ENCODE measurements at regions not wholly inside any gene's neighbourhood (a gene's known extent, or its start where the extent isn't known, plus 50 kb on each side); places are given as distances from the start of the nearest gene placed in this dataset.

DNA sequence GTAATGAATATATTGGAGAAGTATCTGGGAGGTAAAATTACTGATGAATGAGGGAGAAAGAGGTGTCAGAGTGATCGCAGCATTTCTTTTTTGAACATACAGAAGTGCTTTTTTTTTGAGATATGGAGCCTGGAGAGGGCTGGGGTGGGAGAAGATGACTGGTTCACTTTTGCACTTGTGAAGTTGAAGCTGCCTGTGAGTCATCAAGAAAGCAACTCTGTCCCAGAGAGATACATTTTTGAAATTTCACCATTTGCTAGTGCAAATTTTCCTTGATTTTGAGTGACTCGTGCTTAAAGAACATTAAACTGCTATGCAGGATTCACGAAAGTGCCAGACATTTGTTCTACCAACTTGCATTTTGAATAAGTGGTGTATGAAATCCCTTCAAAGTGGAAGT lies 81.8 kb downstream of the ADRA2A start:
- no peak for DNase-seq
- no peak overlapping the region for H3K4me3 Mint-ChIP-seq
- H3K27me3 Mint-ChIP-seq (ENCODE audit: low read depth) = peaks cover 18% of the 10 kb centered on the region
- no peaks in the 10 kb centered on the region for H3K9me3 Mint-ChIP-seq
- no peaks in the 10 kb centered on the region for H3K36me3 Mint-ChIP-seq (ENCODE audit: low read depth)
- H3K27ac Mint-ChIP-seq = no peak overlapping the region
- CTCF ChIA-PET = no interaction called here
- H3K4me1 Mint-ChIP-seq (ENCODE audit: low read depth) = no peaks in the 10 kb centered on the region
- intact Hi-C loops (cut with micrococcal nuclease) = no loop called here

DNA sequence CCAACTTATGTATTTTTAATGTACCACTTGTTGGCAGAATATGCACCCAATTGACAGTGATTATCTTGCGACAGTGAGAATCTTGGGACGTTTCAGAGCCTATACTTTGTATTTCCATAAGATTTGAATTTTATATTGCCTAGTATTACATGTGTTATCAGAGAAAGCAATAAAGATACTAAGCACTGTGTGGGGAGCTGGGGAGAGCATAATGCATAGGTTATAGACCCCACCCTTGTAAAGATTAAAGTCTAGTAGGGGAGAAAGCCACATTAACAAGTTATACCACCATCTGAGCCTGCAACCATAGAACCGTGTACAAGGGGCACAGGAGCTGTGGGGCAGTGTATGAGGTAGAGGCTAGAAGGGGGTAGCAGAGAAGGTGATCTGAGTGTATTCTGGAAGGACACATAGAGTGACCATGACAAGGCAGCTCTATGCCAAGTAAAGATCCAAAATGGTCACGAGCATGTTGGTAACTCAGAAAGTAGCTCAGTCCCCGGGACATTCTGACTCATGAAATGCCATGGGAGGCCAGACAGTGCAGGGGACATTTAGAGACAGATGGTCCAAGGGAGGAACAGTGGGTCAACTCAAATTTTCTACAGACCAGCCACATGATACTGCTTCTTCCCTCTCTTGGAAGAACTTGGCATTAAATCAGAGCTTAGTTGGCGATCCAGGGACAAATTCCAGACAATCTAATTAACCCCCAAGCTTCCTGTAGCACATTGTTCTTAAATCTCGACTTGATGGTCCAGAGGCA lies 84.5 kb downstream of the ADRA2A start:
- Mint-ChIP-seq H3K4me1 (ENCODE audit: low read depth) (no peaks in the 10 kb centered on the region), H3K36me3 (ENCODE audit: low read depth) (no peaks in the 10 kb centered on the region), H3K27me3 (ENCODE audit: low read depth) (peaks cover 22% of the 10 kb centered on the region), H3K27ac (no peak overlapping the region), H3K9me3 (peaks cover 1% of the 10 kb centered on the region), H3K4me3 (no peak overlapping the region)
- intact Hi-C loops (cut with micrococcal nuclease) = no loop called here
- CTCF ChIA-PET = no interaction called here
- DNase-seq = no peak

DNA sequence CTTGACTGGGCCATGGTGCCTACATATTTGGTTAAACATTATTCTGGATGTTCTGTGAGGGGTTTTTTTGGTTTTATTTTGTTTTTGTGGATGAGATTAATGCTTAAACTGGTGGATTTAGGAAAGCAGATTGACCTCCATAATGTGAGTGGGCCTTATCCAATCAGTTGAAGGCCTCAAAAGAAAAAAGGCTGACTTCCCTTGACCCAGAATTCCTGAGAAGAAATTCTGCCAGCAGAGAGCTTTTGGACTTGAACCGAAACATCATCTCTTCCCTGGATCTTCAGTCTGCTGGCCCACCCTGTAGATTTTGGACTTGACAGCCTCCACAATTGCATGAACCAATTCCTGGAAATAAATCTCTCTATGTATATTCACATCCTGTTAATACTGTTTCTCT lies 94.4 kb downstream of the ADRA2A start:
- Mint-ChIP-seq H3K36me3 (ENCODE audit: low read depth) (no peaks in the 10 kb centered on the region), H3K9me3 (no peaks in the 10 kb centered on the region), H3K27ac (no peak overlapping the region), H3K27me3 (ENCODE audit: low read depth) (no peaks in the 10 kb centered on the region), H3K4me3 (no peak overlapping the region), H3K4me1 (ENCODE audit: low read depth) (no peaks in the 10 kb centered on the region)
- intact Hi-C loops (cut with micrococcal nuclease) = no loop called here
- CTCF ChIA-PET = interaction anchor here (1.2 kb wide), 1 partner anchor 64 kb away, joined by 3 read pairs; no protein-coding TSS in a partner anchor
- DNase-seq = no peak

DNA sequence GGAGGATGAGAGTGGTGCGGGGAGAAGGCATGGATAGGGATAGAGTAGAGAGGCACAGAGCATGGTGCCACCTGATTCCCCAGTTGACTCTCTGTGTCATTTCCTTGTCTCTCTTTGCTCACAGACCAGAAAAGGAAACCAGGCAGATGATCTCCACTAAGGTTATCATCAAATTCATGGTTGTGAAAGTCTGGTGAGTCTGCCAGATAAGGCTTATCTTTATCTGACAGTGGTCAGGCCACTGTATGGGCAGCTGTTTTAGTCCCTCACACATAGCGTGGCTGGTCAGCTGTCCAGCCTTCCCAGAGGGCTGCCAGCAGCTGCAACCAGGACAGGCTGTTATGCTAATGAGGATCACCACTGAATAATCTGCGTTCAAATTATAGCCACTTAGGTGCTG lies 99.0 kb downstream of the ADRA2A start:
- no peak for DNase-seq
- Mint-ChIP-seq H3K36me3 (ENCODE audit: low read depth) (no peaks in the 10 kb centered on the region), H3K4me3 (no peak overlapping the region), H3K9me3 (no peaks in the 10 kb centered on the region), H3K4me1 (ENCODE audit: low read depth) (peaks cover 6% of the 10 kb centered on the region), H3K27ac (no peak overlapping the region), H3K27me3 (ENCODE audit: low read depth) (peaks cover 6% of the 10 kb centered on the region)
- intact Hi-C loops (cut with micrococcal nuclease) = no loop called here
- CTCF ChIA-PET = no interaction called here

DNA sequence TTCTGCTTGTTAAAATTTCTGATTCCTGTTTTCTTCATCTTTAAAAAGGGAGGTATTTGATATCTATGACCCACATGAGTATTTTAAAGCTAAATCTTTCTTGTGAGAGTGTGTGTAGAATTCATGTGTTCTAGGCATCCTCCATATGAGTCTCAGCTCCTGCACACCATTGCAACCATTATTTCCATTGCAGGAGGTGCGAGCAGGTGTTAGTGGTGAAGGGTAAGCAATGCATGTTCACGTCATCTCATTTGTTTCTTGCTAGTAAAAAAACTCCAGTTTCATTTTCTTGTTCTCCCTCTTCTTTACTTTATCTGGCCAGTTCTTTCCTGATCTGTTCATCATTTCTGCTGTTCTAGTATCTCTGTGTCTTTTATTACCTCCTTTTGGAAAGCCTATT lies 100.5 kb downstream of the ADRA2A start:
- Mint-ChIP-seq H3K36me3 (ENCODE audit: low read depth) (no peaks in the 10 kb centered on the region), H3K4me3 (no peak overlapping the region), H3K27me3 (ENCODE audit: low read depth) (peaks cover 6% of the 10 kb centered on the region), H3K4me1 (ENCODE audit: low read depth) (peaks cover 6% of the 10 kb centered on the region), H3K9me3 (no peaks in the 10 kb centered on the region), H3K27ac (no peak overlapping the region)
- intact Hi-C loops (cut with micrococcal nuclease) = no loop called here
- CTCF ChIA-PET = no interaction called here
- no peak for DNase-seq

DNA sequence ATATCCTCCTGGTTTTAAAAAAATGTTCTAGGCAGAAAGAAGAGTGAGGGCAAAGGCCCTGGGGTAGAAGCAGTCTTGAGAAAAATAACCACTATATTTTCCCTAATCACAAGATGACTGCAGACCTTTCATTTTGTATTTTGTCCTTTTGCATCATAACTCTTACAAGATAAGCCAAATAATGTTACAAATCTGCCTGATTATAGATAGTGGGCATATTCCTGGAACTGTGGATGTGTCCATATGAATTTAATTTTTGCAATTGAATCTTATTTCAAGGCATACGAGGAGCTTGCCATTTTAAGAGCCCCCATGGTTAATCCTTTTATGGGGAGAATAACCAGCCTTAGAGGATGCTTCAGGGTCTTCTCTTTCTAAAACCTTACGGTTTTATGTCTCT lies 102.7 kb downstream of the ADRA2A start:
- intact Hi-C loops (cut with micrococcal nuclease) = no loop called here

DNA sequence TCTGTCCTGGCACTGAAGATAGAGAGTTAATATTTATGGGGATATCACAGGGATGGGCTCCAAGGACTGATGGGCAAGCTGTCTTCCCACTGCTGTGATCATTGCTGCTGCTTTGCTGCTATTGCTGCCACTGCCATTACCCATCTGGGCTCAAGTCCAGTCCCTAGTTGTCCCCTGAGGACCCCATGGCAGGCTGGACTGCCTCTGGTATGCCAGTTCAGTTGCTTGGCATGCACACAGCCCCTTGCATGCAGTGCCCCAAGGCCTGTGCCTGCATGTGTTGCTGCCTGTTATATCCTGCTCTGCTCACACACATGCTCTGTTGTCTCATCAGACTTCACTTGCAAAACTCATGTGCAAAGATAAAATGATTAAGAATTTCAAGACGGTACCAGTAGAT lies 109.5 kb downstream of the ADRA2A start:
- Mint-ChIP-seq H3K9me3 (no peaks in the 10 kb centered on the region), H3K4me1 (ENCODE audit: low read depth) (no peaks in the 10 kb centered on the region), H3K27me3 (ENCODE audit: low read depth) (peaks cover 2% of the 10 kb centered on the region), H3K36me3 (ENCODE audit: low read depth) (no peaks in the 10 kb centered on the region), H3K4me3 (no peak overlapping the region), H3K27ac (no peak overlapping the region)
- CTCF ChIA-PET = no interaction called here
- intact Hi-C loops (cut with micrococcal nuclease) = no loop called here
- no peak for DNase-seq

More for the DNA sequence above, 102.7 kb downstream of the ADRA2A start:
- Mint-ChIP-seq H3K4me1 (ENCODE audit: low read depth) (peaks cover 6% of the 10 kb centered on the region), H3K9me3 (no peaks in the 10 kb centered on the region), H3K4me3 (no peak overlapping the region), H3K27ac (no peak overlapping the region), H3K36me3 (ENCODE audit: low read depth) (no peaks in the 10 kb centered on the region), H3K27me3 (ENCODE audit: low read depth) (peaks cover 8% of the 10 kb centered on the region)
- CTCF ChIA-PET = no interaction called here
- DNase-seq = no peak

DNA sequence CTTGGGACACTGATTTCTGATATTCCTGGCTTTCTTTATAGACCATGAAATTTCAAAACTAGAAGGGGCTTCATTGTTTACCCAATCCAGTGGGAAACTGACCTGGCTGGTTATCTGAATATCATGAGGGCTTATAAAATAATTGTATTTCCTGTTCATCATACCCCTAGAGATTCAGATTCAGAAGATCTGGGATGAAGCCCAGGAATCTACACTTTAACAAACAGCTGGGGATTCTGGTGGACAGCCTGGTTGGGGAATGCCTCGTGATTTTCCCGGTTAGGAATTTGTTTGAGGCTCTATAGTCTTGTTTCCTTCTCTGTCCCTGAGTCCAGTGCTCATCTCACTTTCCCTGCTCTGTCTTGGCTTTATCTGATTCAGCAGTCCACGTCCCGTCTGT lies 110.3 kb downstream of the ADRA2A start:
- no peaks in the 10 kb centered on the region for H3K36me3 Mint-ChIP-seq (ENCODE audit: low read depth)

DNA sequence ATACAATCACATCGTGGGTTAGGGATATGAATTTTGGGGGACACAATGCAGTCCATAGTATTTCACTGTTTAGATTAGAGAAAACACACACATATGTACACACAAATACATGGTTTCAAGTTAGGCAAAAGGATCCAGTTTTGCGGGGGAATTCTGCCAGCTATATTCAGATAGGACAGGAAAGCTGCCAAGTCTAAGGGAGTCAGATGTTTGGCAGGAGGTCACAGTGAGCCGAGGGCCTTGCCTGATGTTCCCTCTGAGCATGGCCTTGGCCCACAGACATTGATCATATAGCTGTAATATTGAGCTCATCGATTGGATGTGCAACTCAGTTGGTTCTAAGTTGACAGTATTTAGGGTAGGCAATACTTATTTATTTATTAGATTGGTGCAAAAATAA lies 122.8 kb downstream of the ADRA2A start:
- Mint-ChIP-seq H3K9me3 (no peaks in the 10 kb centered on the region), H3K36me3 (ENCODE audit: low read depth) (no peaks in the 10 kb centered on the region), H3K4me3 (no peak overlapping the region), H3K27ac (no peak overlapping the region), H3K27me3 (ENCODE audit: low read depth) (peaks cover 15% of the 10 kb centered on the region), H3K4me1 (ENCODE audit: low read depth) (no peaks in the 10 kb centered on the region)
- intact Hi-C loops (cut with micrococcal nuclease) = no loop called here
- CTCF ChIA-PET = interaction anchor here (0.9 kb wide), 1 partner anchor 175 kb away, joined by 3 read pairs; no protein-coding TSS in a partner anchor
- DNase-seq = no peak

More for the DNA sequence above, 110.3 kb downstream of the ADRA2A start:
- no peak overlapping the region for H3K27ac Mint-ChIP-seq
- CTCF ChIA-PET = no interaction called here
- H3K27me3 Mint-ChIP-seq (ENCODE audit: low read depth) = peaks cover 2% of the 10 kb centered on the region
- intact Hi-C loops (cut with micrococcal nuclease) = no loop called here
- no peaks in the 10 kb centered on the region for H3K9me3 Mint-ChIP-seq
- no peaks in the 10 kb centered on the region for H3K4me1 Mint-ChIP-seq (ENCODE audit: low read depth)
- DNase-seq = no peak
- H3K4me3 Mint-ChIP-seq = no peak overlapping the region

DNA sequence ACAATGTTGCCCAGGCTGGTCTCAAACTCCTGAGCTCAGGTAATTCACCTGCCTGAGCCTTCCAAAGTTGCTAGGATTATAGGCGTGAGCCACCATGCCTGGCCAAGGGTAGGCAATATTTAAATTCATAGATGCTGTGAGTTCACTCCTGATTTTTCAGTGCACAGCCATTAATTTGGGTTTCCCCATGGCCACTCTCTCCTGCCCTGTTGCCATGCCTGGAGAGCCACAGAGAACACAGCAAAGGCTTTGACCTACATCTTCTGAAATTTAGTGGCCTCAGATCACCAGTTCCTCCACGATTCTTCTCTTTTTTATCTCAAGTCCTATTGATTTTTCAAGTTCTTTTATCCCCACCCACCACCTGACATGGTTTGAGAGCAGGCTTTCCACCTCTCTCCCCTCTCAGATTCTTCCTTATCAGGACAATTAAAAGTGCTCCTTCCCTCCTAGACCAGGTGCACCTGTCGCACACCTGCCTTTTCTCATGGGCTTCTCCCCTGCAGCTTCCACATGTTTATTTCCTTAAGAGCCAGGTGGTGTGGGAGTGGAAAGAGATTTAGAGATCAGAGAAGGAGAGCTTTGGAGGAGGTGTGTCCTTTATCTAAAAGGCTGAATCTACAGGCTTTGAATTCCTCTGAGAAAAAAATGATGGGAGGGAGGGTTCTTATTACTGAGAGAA lies 123.8 kb downstream of the ADRA2A start:
- Mint-ChIP-seq H3K4me3 (no peak overlapping the region), H3K4me1 (ENCODE audit: low read depth) (no peaks in the 10 kb centered on the region), H3K9me3 (no peaks in the 10 kb centered on the region), H3K27ac (no peak overlapping the region), H3K36me3 (ENCODE audit: low read depth) (no peaks in the 10 kb centered on the region), H3K27me3 (ENCODE audit: low read depth) (peaks cover 10% of the 10 kb centered on the region)
- DNase-seq = no peak
- CTCF ChIA-PET = no interaction called here
- intact Hi-C loops (cut with micrococcal nuclease) = no loop called here

DNA sequence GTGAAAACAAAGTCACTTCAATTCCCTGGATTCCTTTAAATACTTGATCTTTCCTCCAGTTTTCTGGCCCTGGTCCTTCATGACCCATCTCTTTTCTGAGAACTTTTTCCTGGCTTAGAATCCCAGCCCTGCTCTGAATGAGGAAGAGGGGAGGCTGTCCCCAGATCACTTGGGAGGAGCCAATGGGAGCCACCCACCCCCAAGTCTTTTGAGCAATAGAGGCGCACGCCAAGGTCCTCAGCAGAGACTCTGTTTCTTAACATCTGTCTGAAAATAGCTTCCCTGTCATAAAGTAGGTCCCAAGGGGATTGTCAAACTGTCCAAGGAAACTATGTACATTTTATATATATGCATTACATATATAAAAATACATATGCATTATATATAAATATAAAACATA lies 126.8 kb downstream of the ADRA2A start:
- Mint-ChIP-seq H3K27me3 (ENCODE audit: low read depth) (peaks cover 10% of the 10 kb centered on the region), H3K9me3 (no peaks in the 10 kb centered on the region), H3K27ac (no peak overlapping the region), H3K4me1 (ENCODE audit: low read depth) (no peaks in the 10 kb centered on the region), H3K36me3 (ENCODE audit: low read depth) (no peaks in the 10 kb centered on the region), H3K4me3 (no peak overlapping the region)
- intact Hi-C loops (cut with micrococcal nuclease) = no loop called here
- DNase-seq = no peak
- CTCF ChIA-PET = no interaction called here

DNA sequence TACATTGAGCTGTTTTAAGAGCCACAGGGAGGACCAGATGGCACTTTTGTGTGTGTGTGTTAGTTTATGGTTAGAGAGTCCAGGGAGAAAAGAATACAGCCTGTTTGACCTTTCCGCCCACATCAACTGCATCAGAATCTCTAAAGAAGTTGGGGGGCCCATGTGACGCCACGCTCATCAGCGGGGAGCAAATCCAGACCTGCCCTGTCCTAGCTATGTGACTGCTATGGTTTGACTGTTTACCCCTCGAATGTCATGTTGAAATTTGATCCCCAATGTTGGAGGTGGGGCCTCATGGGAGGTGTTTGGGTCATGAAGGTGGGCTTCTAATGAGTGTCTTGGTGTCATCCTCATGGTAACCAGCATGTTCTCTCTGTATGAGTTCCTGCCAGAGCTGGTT lies 128.0 kb downstream of the ADRA2A start:
- intact Hi-C loops (cut with micrococcal nuclease) = no loop called here
- CTCF ChIA-PET = interaction anchor here (0.8 to 1.0 kb wide), 2 partner anchors 129 to 459 kb away, joined by 3 to 4 read pairs; no protein-coding TSS in a partner anchor
- Mint-ChIP-seq H3K4me1 (ENCODE audit: low read depth) (no peaks in the 10 kb centered on the region), H3K27me3 (ENCODE audit: low read depth) (peaks cover 3% of the 10 kb centered on the region), H3K9me3 (no peaks in the 10 kb centered on the region), H3K4me3 (no peak overlapping the region), H3K27ac (no peak overlapping the region), H3K36me3 (ENCODE audit: low read depth) (no peaks in the 10 kb centered on the region)
- no peak for DNase-seq

DNA sequence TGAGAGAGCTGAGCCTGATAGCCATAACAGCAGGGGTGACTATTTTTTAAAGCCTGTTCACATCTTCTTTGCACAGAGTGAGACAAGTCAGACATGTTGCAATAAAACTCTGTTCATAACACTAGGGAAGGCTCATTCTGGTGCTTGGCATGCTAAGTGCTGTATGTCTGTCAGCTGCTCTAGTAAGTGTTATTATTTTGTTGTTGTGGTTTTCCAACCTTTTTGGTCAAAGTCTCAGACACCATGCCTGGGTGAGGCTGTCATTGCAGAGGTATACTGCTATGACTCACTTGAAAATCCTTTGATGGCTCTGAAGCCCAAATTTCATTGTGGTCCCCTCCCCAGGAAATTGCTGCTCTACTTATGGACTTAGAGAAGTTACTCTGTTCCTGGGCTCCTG lies 129.7 kb downstream of the ADRA2A start:
- Mint-ChIP-seq H3K4me3 (no peak overlapping the region), H3K36me3 (ENCODE audit: low read depth) (no peaks in the 10 kb centered on the region), H3K27me3 (ENCODE audit: low read depth) (peaks cover 2% of the 10 kb centered on the region), H3K27ac (no peak overlapping the region), H3K4me1 (ENCODE audit: low read depth) (no peaks in the 10 kb centered on the region), H3K9me3 (no peaks in the 10 kb centered on the region)
- DNase-seq = no peak
- intact Hi-C loops (cut with micrococcal nuclease) = loop anchor here (2.0 kb wide), 1 partner anchor 528 kb away; no protein-coding TSS in a partner anchor
- CTCF ChIA-PET = interaction anchor here (1.7 kb wide), 1 partner anchor 131 kb away, joined by 7 read pairs; the partner anchor contains the start of gene ADRA2A

All from activated naive CD4-positive, alpha-beta T cell treated with anti-CD3 and anti-CD28 coated beads for 36 hours (primary cell).